ENCODE measurements at regions not wholly inside any gene's neighbourhood (a gene's known extent, or its start where the extent isn't known, plus 50 kb on each side); places are given as distances from the start of the nearest gene placed in this dataset.
"Not testable (repeated sequence)": the region's sequence is repeated elsewhere in the genome, so short reads cannot be mapped to it uniquely, and the experiment has no call there.

DNA sequence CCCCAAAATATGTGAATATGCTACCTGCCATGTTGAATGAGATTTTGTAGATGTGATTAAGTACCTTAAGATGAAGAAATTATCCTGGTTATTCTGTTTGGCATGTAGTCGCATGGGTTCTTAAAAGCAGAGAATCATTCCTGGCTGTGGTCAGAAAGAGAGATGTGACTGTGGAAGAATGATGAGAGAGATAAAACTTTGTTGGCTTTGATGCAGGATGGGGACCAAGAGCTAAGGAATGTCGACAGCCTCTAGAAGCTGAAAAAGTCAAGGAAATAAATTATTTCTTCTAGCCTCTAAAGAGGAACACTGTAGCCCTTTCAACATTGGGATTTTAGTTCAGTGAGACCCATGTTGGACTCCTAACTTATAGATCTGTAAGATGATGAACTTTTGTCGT lies 584.0 kb downstream of the PRIM2 start:
- not testable (repeated sequence) for H3K36me3 Mint-ChIP-seq; H3K4me3 Mint-ChIP-seq; H3K9me3 Mint-ChIP-seq; H3K4me1 Mint-ChIP-seq; DNase-seq; H3K27ac Mint-ChIP-seq; H3K27me3 Mint-ChIP-seq (ENCODE audit: low read depth in 3 of 3)

DNA sequence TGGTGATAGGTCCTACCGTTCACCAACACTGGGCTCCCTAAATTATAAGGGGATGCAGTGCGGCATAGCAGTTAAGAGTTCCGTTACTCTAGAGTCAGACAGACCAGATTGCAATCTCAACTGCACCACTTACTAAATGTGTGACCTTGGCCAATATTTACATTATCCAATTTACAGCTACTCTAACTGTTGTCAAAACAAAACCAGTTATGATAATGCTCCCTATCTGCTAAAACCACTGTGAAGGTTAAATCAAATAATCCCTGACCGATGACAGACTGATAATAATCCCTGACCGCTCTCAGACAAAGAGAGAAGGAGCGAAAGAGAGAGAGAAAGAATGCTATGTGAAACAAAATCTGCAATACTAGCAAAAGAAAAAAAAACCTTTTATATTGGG lies 586.9 kb downstream of the PRIM2 start:
- H3K27me3 Mint-ChIP-seq (ENCODE audit: low read depth in 3 of 3); H3K4me3 Mint-ChIP-seq; H3K36me3 Mint-ChIP-seq; H3K27ac Mint-ChIP-seq; DNase-seq; H3K4me1 Mint-ChIP-seq; H3K9me3 Mint-ChIP-seq: not testable (repeated sequence)

DNA sequence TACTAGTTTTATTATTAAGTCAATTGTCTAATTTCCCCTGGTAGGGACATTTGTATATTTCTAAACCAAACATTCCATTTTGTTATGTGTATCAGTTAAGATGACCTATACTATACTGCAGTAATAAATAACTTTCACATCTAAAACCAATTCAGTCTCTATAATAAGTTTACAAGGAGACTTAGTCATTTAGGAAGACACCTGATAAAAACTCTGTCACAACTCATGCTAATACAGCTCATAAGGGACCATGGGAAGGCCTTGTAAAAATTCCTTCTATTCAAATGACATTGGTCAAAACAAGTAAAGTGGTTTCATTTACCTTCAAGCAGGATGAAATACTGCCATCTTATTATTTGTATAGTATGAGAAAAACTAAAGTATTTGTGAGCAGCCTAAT lies 597.9 kb downstream of the PRIM2 start:
- not testable (repeated sequence) for H3K36me3 Mint-ChIP-seq; H3K27ac Mint-ChIP-seq; H3K27me3 Mint-ChIP-seq (ENCODE audit: low read depth in 3 of 3); H3K4me3 Mint-ChIP-seq; DNase-seq; H3K9me3 Mint-ChIP-seq; H3K4me1 Mint-ChIP-seq

DNA sequence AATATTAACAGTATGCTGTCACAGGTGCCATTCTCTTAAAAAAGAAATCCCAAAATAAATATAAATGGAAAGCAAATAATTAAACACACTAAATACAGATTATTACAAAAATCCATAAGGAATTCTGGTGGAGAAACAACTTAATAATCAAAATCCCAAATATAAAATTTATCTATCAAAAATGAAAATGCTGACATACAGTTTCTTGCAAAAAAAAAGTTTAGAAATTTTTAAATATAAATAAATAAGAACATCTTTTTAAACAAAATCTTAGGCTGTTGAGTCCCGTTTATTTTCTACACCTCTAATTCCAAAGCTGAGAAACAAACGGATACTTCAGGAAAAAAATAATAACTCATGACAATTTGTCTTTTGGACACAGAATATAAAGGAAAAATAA lies 625.5 kb downstream of the PRIM2 start:
- not testable (repeated sequence) for H3K9me3 Mint-ChIP-seq, H3K4me1 Mint-ChIP-seq, DNase-seq

DNA sequence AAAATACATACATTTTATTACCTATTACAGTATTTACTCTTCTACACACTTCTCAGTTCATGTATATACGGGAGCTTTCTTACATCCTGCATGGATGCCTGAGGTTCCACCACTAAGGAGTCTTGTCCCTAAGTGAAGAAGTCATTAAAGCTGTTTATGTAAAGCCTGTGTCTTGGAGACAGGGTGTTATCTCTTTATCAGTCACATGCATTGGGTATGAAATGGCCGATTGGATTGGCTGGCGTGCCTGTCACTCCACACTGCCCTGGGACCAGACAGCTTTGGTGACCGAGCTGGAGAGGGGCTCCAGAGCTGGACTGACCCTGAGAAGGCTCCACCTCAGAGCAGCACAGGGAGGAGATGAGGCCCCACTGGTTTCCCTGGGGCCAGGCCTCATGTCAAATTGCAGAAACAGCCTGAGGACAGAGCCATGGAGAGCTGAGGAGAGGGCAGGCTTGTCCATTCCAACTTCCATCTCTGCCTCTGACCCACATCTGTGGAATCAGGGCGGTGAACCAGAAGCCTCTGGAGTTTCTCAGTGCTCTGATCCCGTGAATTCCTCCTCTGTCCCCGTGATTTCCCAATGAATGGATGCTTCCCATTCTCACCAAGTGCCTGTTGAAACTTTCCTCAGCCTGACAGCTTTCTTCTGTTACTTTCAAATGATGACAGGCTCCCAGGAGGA lies 628.8 kb downstream of the PRIM2 start:
- not testable (repeated sequence) for H3K27ac Mint-ChIP-seq; H3K4me3 Mint-ChIP-seq; H3K9me3 Mint-ChIP-seq; H3K36me3 Mint-ChIP-seq; H3K27me3 Mint-ChIP-seq (ENCODE audit: low read depth in 3 of 3); DNase-seq; H3K4me1 Mint-ChIP-seq

More for the DNA sequence above, 625.5 kb downstream of the PRIM2 start:
- not testable (repeated sequence) for H3K4me3 Mint-ChIP-seq; H3K27ac Mint-ChIP-seq; H3K36me3 Mint-ChIP-seq; H3K27me3 Mint-ChIP-seq (ENCODE audit: low read depth in 3 of 3)

DNA sequence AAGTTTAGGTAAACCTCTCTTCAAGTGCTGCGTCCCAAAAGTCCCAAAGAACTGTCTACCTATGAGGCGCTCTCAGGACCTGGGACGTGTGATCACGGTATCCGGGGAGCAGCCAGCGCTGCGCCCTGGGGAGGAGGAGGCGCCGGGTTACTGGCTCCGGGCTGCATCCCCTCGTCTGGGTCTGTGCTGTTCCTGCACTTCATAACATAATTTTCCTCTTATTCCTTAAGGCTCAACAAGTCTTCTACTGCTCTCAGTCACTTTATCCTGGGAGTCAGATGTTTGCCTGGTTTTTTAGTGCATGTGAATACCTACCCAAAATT lies 629.3 kb downstream of the PRIM2 start:
- DNase-seq; H3K4me3 Mint-ChIP-seq; H3K27me3 Mint-ChIP-seq (ENCODE audit: low read depth in 3 of 3); H3K36me3 Mint-ChIP-seq; H3K4me1 Mint-ChIP-seq; H3K9me3 Mint-ChIP-seq: not testable (repeated sequence)
- peak overlapping the region in 1 of 6 donors; percentile 46 for H3K27ac Mint-ChIP-seq

DNA sequence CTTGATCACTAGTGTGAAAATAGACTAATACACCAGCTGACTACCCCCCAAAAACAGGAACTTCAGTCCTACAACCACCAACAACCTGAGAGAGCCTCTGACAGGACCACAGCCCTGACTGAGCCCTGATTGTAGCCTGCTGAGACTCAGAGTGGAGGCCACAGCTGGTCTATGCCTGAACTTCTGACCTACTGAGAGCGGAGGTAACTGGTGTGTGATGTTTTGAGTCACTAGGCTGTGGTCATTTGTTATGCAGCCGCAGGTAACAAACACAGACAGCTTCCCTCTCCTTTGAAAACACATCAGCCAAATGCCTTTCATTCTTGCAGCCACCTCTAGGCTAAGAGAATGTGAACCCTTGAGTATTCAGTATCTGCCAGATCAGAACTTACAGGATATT lies 631.1 kb downstream of the PRIM2 start:
- H3K9me3 Mint-ChIP-seq; H3K4me1 Mint-ChIP-seq; H3K27me3 Mint-ChIP-seq (ENCODE audit: low read depth in 3 of 3); H3K4me3 Mint-ChIP-seq; DNase-seq: not testable (repeated sequence)
- Mint-ChIP-seq H3K27ac (peak overlapping the region in 1 of 6 donors; percentile 18), H3K36me3 (peaks cover 5 to 14% (median 5%) of the 10 kb centered on the region in 3 donors)

DNA sequence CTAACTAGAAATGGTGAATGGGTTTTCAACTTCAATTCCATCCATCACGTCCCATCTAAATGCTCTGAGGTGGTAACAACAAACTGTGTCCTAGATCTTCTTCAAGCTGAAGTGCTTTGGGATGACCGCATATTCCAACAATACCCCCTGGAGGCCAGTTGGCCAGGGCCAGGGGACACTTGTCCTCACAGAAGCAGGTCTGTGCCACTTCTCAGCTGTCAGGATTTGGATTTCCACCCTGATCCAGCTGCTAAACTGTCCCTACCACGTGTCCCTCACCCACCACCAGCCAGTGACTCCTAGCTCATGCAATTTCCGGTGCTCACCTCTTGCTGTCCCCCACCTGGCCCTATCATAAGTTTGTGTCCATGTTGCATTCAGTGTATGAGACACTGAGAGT lies 633.0 kb downstream of the PRIM2 start:
- not testable (repeated sequence) for H3K9me3 Mint-ChIP-seq; H3K4me3 Mint-ChIP-seq; H3K4me1 Mint-ChIP-seq; H3K27me3 Mint-ChIP-seq (ENCODE audit: low read depth in 3 of 3); H3K27ac Mint-ChIP-seq; DNase-seq
- peaks cover 5 to 14% (median 5%) of the 10 kb centered on the region in 3 donors for H3K36me3 Mint-ChIP-seq

DNA sequence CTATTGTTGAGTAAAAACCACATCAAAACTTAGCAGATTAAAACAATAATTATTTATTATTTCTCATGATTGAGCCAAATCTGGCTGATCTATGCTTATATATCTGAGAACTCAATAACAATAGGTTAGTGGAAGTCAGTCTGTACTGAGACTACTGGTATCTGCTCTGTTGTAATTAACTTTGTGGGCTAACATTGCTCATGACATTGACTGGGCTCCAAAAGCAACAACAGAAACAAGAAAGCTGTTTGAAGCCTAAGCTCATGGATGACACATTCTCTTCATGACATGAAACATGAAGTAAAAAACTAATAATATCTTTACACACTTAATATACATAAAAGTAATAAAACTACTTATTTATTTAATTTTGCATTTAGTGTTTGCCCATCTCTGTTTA lies 649.3 kb downstream of the PRIM2 start:
- not testable (repeated sequence) for H3K9me3 Mint-ChIP-seq, DNase-seq, H3K27ac Mint-ChIP-seq, H3K36me3 Mint-ChIP-seq, H3K4me3 Mint-ChIP-seq, H3K4me1 Mint-ChIP-seq
- H3K27me3 Mint-ChIP-seq (ENCODE audit: low read depth in 3 of 3): peaks cover 0 to 12% (median 4%) of the 10 kb centered on the region in 3 donors

DNA sequence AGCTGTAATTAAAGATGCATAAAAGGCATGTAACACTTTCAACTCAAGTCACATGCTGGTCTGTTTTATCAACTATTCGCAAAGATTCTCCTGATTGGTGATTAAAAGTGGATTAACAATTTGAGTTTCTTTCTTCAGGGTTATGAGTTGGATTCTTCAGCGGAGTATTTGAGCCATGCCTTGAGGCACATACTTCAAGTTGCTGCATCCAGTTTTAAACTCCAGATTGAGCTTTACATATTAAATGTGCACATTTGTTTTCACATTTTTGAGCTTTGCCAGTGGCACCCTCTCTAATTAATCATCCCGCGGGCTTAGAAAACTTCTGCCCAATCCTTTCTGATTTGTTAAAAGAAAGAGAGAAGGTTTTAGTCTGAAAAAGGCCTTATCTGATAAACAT lies 654.5 kb downstream of the PRIM2 start:
- H3K27ac Mint-ChIP-seq, H3K9me3 Mint-ChIP-seq, H3K4me1 Mint-ChIP-seq, DNase-seq, H3K4me3 Mint-ChIP-seq, H3K36me3 Mint-ChIP-seq: not testable (repeated sequence)
- H3K27me3 Mint-ChIP-seq (ENCODE audit: low read depth in 3 of 3): peaks cover 0 to 10% (median 0%) of the 10 kb centered on the region in 3 donors

DNA sequence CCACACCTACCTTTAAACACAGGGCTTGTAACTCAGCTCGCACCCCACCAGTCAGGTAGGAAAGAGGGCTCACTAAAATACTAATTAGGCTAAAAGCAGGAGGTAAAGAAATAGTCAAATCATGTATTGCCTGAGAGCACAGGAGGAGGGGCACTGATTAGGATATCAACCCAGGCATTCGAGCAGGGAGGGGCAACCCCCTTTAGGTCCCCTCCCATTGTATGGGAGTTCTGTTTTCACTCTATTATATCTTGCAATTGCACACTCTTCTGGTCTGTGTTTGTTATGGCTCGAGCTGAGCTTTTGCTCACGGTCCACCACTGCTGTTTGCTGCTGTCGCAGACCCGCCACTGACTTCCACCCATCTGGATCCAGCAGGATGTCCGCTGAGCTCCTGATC lies 657.2 kb downstream of the PRIM2 start:
- Mint-ChIP-seq H3K27me3 (ENCODE audit: low read depth in 3 of 3) (peaks cover 0 to 5% (median 3%) of the 10 kb centered on the region in 3 donors), H3K4me1 (no peaks in the 10 kb centered on the region), H3K9me3 (peaks cover 0 to 4% (median 0%) of the 10 kb centered on the region in 6 donors), H3K36me3 (no peaks in the 10 kb centered on the region), H3K4me3 (no peak overlapping the region), H3K27ac (no peak overlapping the region)
- DNase-seq: no peak

DNA sequence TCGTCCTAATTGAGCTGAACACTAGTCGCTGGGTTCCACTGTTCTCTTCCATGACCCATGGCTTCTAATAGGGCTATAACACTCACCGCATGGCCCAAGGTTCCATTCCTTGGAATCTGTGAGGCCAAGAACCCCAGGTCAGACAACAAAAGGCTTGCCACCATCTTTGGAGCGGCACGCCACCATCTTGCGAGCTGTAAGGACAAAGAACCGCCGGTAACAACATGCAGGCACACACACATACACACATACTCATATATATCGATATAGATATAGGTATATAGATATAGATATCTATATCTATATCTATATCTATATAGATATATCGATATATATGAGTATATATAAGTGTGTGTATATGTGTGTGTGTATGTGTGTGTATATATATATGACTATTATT lies 657.7 kb downstream of the PRIM2 start:
- not testable (repeated sequence) for H3K9me3 Mint-ChIP-seq; DNase-seq; H3K4me1 Mint-ChIP-seq; H3K36me3 Mint-ChIP-seq; H3K27me3 Mint-ChIP-seq (ENCODE audit: low read depth in 3 of 3); H3K27ac Mint-ChIP-seq; H3K4me3 Mint-ChIP-seq

DNA sequence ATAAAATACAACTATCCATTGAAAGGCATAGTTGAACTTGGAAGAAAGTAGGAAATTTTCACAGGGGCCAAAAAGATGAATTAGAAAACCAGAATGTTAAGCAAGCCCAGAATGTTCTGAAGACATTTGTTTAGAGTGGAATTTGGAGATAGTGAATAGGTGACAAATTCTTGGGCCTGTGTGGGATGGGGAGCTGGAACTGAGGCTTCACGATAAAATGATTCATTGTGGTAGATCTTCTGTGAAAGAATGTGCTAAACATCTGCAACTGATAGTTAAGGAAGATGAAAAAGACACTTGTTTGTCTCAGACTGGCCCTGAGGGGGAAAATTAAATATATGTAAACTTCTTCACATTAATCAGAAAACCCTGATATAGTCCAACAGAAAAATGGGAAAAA lies 658.9 kb downstream of the PRIM2 start:
- H3K36me3 Mint-ChIP-seq; H3K4me3 Mint-ChIP-seq; H3K4me1 Mint-ChIP-seq; H3K27me3 Mint-ChIP-seq (ENCODE audit: low read depth in 3 of 3); DNase-seq; H3K9me3 Mint-ChIP-seq; H3K27ac Mint-ChIP-seq: not testable (repeated sequence)

DNA sequence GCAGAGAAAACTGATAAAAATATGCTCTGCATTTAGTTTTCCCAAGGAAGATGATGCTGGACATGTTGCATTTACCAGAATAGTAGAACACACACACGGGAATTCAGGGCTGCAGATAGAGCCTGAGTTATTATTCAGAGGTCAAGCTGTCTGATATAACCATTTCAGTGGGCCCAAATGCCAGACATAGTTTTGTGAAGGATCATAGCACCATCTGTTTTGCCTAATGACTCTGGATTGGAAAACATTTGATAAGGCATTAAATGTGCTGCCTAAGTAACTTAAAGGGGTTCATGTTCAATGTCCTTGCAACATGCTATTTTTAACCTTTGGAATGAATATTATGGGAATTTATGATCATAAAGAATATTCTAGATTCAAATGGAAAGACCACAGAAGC lies 666.2 kb downstream of the PRIM2 start:
- not testable (repeated sequence) for H3K4me1 Mint-ChIP-seq; H3K4me3 Mint-ChIP-seq; H3K9me3 Mint-ChIP-seq; H3K27me3 Mint-ChIP-seq (ENCODE audit: low read depth in 3 of 3); H3K27ac Mint-ChIP-seq; H3K36me3 Mint-ChIP-seq; DNase-seq

DNA sequence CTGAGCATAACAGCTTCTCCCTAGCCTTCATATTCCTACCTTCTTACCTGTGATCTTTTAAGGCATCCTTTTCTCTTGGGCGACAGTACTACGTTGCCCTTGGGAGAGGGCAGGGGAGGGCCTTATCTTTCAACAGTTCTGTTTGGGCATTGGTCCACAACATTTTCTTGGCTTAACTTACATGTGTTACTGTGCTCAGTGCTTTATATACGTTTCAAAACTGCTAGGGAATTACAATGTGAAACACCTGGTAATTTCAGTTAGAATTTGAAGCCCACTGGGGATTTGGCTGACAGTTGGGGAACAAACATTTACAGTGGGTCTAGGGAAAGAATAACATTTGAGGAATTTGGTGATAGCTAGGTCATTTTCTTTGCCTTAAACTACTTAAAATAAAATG lies 667.1 kb downstream of the PRIM2 start:
- not testable (repeated sequence) for H3K36me3 Mint-ChIP-seq; H3K9me3 Mint-ChIP-seq; H3K27me3 Mint-ChIP-seq (ENCODE audit: low read depth in 3 of 3); H3K27ac Mint-ChIP-seq; DNase-seq; H3K4me1 Mint-ChIP-seq; H3K4me3 Mint-ChIP-seq

DNA sequence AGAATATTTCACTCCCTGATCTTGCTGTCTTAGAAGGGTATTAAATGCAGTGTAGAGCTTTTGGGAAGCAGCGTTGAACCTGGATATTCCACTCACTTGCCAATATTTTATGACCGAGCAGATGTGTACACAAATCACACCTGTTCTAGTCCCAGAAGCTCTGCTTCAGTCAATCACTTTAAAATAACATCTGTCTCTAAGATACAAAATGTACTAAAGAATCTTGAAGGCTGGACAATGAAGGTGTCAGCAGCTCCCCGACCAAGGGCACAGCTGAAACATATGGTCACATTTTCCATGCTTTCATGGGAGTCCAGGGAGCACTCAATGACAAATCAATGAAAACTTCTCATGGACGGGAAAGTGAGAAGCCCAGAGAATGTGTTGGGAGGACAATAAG lies 668.3 kb downstream of the PRIM2 start:
- not testable (repeated sequence) for DNase-seq, H3K9me3 Mint-ChIP-seq

More for the DNA sequence above, 668.3 kb downstream of the PRIM2 start:
- not testable (repeated sequence) for H3K36me3 Mint-ChIP-seq; H3K27me3 Mint-ChIP-seq (ENCODE audit: low read depth in 3 of 3); H3K4me3 Mint-ChIP-seq; H3K4me1 Mint-ChIP-seq; H3K27ac Mint-ChIP-seq
